HG03575 (cell line): ENCODE measurements at regions not wholly inside any gene's neighbourhood (a gene's known extent, or its start where the extent isn't known, plus 50 kb on each side); places are given as distances from the start of the nearest gene placed in this dataset.
A peak's percentile ranks its signal among the peaks of the same experiment; 100 is the strongest.

Source experiments
- ATAC-seq: cut with Tn5 transposase; IDR thresholded peaks from one replicate; pipeline ENCODE4 v1.9.1; 2021; ENCODE audit not compliant: unreplicated experiment, insufficient number of reproducible peaks, low FRiP score; ENCODE audit errors: extremely low read depth

- no peak for ATAC-seq
These were observed 123.3 kb upstream of the CHL1 start for GRCh38 chr3:73271-73670.

GRCh38 chr3:74676-75243 is 121.8 kb upstream of the CHL1 start:
- no peak for ATAC-seq

- ATAC-seq: no peak
These were observed 121.3 kb upstream of the CHL1 start for GRCh38 chr3:75260-75659.

DNA sequence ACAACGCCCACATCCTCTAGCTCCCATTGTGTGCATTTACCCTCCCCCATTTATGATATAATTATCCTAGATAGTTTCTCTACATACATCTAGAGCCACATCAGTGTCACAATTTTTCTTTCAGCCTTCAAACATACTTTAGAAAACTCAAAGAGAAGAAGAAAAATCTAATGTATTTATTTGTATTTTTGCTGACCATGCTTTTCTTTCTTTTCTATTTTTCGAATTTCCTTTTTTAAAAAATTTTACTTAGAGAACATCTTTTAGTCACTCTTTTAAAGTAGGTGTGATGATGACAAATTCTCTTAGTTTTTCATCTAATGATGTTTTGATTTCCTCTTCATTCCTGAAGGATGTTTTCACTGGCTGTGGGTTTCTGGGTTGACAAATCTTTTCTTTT is 117.0 kb upstream of the CHL1 start:
- no peak for ATAC-seq

- no peak for ATAC-seq
These were observed 114.1 kb upstream of the CHL1 start for GRCh38 chr3:82508-82907.

DNA sequence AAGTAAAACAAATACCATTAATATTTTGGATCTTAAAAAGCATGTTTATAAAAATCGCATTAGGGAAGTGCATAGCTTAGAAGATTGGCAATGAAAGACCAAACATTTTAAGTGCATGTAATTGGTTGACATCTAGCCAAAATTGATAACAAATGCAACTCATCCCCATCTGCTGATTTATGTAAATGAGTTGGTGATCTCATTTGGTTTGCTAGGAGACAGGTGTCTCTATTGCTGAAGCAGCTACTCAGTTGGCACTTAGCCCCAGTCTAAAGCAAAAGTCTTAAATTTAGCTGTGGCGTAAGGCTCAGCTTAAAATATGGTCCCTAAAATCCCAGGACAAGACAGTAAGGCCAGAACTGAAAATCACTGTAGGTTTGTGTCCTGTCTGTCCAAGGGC is 113.5 kb upstream of the CHL1 start:
- ATAC-seq: no peak

GRCh38 chr3:85180-85579 is 111.4 kb upstream of the CHL1 start:
- no peak for ATAC-seq

- ATAC-seq: no peak
These were observed 108.3 kb upstream of the CHL1 start for GRCh38 chr3:88267-88666.

DNA sequence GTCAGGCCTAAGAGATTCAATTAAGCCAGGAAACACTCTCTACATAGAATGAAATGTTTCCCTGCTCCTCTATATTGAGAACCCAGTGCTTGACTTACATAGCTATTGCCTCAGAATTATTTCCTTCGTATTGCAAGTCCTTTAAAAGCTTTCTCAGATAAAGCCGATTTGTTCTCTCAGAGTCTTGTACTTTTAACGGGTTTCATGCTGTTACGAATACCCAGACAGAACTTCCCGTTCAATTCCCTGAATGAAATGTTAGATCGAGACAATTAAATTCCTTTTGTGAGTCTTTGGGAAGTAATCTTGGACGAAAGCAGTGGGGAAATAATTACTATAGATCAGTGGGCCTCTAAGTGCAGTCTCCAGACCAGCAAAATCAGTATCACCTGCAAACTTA is 102.8 kb upstream of the CHL1 start:
- no peak for ATAC-seq

DNA sequence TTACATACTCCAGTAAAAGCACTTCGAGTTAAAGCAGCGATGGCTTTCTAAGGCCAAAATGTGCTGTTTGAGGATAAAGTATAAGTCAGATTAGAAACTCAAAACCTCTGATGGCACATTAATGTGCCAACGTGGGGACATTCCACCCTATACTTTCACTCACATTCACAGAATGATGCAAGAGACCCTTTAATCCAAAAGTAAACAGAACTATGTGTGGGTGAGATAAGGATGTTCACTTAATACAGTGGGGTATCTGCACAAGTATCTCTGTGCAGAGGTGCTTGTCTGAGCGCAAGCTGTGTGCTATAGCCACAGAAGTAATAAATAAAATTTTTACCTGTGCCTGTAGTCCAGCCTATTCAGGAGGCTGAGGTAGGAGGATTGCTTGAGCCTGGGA is 100.3 kb upstream of the CHL1 start:
- ATAC-seq: no peak

DNA sequence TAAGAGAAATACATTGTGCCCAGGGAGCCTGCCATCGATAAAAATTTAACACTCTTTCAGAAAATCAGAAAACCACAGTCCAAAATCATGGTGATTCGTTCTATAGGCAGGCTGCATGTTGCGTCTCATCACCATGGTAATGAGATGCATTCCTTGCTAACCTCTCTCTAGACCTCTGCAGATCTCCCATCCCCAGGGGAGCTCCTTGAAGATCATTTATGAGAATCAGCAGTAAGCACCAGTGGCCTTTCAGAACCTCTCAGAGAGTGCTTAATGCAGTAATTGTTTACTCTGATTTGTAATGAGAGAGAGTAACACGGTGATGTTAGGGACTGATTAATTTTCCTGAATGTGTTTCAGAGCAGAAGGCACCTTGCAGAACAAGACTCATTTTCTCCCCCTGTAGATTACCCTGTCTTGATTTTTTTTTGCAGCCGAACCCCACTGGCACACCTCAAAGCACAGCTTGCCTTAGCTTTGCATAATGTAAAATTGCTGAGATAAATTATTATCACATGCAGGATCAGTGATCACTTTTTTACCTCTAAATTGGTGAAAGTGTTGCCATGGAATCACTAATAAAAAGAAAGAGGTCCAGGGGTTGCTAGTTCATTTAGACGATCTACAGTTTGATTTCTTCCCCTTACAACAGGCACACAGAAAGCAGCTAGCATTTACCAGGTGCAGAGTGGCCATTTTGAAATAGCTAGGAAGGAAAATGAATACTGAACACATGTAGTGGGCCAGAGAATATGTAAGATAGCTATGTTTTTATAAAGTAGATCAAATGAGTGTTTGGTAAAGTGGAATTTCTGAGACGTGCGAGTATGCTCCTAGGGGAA is 98.9 kb upstream of the CHL1 start:
- ATAC-seq: no peak

- ATAC-seq: no peak
These were observed 98.3 kb upstream of the CHL1 start for GRCh38 chr3:98259-98654.

GRCh38 chr3:99506-99905 is 97.1 kb upstream of the CHL1 start:
- no peak for ATAC-seq

DNA sequence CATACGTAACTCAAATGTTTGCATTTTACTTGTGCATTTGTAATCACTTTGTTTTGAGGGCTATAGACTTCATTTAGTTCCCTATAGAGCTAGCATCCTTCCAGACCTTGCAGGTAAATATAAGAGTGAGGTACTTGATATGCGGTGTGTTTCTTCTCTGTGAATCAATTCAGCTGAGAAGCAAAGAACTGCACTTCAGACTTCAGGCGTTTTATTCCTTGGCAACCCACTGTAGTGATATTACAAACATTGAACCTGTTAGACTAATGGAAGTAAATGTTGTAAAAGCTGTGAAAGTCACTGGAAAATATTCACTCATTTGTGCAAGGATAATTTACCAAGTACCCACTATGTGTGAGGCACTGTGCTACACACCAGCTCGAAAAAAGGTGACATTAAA is 94.1 kb upstream of the CHL1 start:
- no peak for ATAC-seq

GRCh38 chr3:103991-104390 is 92.6 kb upstream of the CHL1 start:
- ATAC-seq: no peak

GRCh38 chr3:105585-105984 is 91.0 kb upstream of the CHL1 start:
- ATAC-seq: no peak

DNA sequence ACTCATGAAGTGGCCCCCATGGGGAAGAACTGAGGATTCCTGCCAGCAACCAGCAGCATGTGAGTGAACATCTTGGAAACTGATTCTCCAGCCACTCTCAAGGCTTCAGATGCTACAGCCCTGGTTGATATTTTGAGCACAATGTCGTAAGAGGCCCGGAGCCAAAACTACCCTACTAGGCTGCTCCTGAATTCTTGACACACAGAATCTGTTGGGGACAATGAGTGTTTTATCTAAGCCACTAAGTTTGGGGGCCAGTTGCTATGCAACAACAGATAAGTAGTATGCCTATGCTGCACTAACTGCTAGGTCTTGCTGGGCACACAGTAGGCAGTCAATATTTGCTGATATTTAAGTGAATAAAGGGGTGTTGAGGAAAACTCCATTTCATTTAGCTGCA is 89.9 kb upstream of the CHL1 start:
- ATAC-seq: no peak

DNA sequence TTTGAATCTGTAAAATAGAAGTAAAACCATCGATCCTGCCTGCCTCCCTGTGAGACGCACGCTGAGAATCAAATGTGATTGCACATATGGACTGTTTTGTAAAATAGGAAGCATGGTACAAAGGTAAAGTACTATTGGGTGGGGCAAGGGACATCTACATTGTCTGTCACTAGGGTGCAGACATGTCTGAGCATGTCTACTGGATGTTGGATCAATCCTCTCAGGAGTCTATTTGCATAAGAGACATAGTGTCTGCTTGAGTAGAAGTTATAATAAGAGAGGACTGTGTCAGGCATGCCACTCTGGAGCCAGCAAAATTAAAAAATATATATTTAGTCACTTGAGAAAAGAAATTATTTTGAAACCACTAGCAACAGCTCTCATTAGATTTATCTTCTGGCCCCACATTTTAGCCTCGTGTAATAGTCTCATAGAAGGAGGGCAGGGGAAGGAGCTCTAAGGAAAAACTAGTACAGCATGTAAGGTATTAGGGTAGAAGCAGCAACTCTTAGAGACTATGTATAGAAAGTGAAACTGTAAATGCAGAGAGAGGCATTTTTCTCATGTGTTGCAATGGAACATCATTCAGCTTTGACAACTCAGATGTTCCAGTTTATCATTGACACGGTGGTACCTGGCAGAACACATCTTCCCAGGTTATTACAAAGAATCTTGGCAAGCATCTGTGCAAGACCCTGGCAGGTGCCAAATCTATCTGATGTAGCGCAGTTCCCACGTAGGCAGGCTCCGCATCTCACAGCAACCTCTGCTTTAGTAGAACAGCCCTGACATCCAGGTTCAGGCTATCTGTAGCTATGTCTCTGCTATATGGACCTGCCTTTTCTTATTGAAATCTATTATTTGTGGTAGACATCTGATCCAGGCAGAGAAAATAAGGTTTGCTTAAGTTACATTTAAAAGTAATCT is 85.2 kb upstream of the CHL1 start:
- ATAC-seq: peak; percentile 69

GRCh38 chr3:112773-113172 is 83.8 kb upstream of the CHL1 start:
- ATAC-seq: no peak

DNA sequence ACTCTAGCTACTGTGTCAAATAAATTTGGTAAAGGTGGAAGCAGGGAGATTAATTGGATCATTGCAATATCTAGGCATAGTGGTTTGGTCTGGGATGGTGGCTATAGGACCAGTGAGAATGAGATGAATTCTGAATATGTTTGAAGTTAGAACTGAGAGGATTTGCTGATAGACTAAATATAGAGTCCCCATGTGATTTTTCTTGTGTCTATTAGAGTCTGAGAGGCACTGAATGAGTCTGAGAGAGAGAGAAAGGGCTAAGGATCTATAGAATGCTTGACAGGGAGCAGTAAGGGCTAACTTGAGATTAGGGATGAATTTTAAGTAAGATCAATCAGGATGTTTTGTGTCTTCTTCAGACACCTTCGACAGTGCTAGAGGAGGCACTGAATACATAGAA is 77.9 kb upstream of the CHL1 start:
- ATAC-seq: no peak
